Ishikawa (cell line): ENCODE measurements at regions not wholly inside any gene's neighbourhood (a gene's known extent, or its start where the extent isn't known, plus 50 kb on each side); places are given as distances from the start of the nearest gene placed in this dataset.

Source experiments
- CEBPB ChIP-seq: IDR thresholded peaks from 2 replicates; pipeline ENCODE4 v1.6.1; 2012
- CREB1 ChIP-seq: IDR thresholded peaks from 2 replicates; pipeline ENCODE4 v1.6.1; 2012; ENCODE audit warnings: low read depth
- EGR1 ChIP-seq: IDR thresholded peaks from 2 replicates; pipeline ENCODE4 v1.6.1; 2012
- EP300 ChIP-seq: IDR thresholded peaks from 2 replicates; pipeline ENCODE4 v1.6.1; 2012; ENCODE audit warnings: borderline replicate concordance
- FOXM1 ChIP-seq: IDR thresholded peaks from 2 replicates; pipeline ENCODE4 v1.6.1; 2012; ENCODE audit warnings: low read depth, borderline replicate concordance
- NFIC ChIP-seq: IDR thresholded peaks from 2 replicates; pipeline ENCODE4 v1.6.1; 2012
- RAD21 ChIP-seq: IDR thresholded peaks from 2 replicates; pipeline ENCODE4 v1.6.1; 2012; ENCODE audit warnings: low read depth
- TAF1 ChIP-seq: IDR thresholded peaks from 2 replicates; pipeline ENCODE4 v1.6.1; 2012; ENCODE audit warnings: low read depth, mild to moderate bottlenecking
- TCF12 ChIP-seq: IDR thresholded peaks from 2 replicates; pipeline ENCODE4 v1.6.1; 2012; ENCODE audit warnings: low read depth
- TEAD4 ChIP-seq: IDR thresholded peaks from 2 replicates; pipeline ENCODE4 v1.6.1; 2012
- YY1 ChIP-seq: IDR thresholded peaks from 2 replicates; pipeline ENCODE4 v1.6.1; 2012; ENCODE audit warnings: low read depth
- ZBTB7A ChIP-seq: IDR thresholded peaks from 2 replicates; pipeline ENCODE4 v1.6.1; 2012; ENCODE audit warnings: low read depth
- TF ChIP-seq, protein P1 (sequence below): IDR thresholded peaks from 2 replicates; pipeline ENCODE4 v1.6.1; 2012
- TF ChIP-seq, protein P2 (sequence below): IDR thresholded peaks from 2 replicates; pipeline ENCODE4 v1.6.1; 2012
- TF ChIP-seq, protein P3 (sequence below): IDR thresholded peaks from 2 replicates; pipeline ENCODE4 v1.6.1; 2012; ENCODE audit warnings: low read depth, mild to moderate bottlenecking

DNA sequence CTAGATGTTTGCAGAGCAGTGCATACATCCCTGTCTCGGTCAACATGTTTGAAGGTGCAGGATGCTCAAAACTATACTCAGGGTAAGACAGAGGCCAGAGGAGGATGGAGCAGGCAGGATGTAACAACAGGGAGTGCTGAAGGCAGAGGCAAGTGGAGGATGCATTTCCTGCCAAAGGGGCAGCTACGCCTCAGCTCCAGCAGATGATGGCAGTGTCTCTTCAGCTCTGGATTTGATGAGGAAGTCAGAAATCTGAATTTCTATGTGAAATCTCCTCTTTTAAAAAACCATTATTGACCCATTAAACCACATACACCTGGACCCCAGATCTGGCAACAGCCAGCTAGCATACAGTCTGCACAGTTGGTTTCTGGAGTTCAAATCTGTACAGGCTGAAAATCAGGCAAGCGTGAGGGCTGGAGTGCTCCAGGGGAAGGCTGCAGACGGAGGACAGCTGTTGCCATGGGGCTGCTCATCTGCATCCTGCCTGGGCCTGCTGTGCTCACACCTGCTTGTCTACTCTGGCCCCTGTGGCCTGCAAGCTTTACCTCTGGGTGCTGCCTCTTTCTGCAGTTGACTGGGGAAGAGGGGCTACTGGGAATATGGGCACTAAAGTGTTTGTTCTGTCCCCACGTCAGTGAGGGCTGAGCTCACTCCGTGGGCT, 152.9 kb upstream of the SLC28A3 start:
- TF ChIP-seq TCF12 (no peak), TAF1 (no peak), ZBTB7A (no peak), YY1 (no peak), EGR1 (no peak), FOXM1 (no peak), CEBPB (no peak)
- TF ChIP-seq, protein P1, sequence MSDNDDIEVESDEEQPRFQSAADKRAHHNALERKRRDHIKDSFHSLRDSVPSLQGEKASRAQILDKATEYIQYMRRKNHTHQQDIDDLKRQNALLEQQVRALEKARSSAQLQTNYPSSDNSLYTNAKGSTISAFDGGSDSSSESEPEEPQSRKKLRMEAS = no peak
- TF ChIP-seq, protein P2, sequence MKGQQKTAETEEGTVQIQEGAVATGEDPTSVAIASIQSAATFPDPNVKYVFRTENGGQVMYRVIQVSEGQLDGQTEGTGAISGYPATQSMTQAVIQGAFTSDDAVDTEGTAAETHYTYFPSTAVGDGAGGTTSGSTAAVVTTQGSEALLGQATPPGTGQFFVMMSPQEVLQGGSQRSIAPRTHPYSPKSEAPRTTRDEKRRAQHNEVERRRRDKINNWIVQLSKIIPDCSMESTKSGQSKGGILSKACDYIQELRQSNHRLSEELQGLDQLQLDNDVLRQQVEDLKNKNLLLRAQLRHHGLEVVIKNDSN = no peak
- TF ChIP-seq, protein P3, sequence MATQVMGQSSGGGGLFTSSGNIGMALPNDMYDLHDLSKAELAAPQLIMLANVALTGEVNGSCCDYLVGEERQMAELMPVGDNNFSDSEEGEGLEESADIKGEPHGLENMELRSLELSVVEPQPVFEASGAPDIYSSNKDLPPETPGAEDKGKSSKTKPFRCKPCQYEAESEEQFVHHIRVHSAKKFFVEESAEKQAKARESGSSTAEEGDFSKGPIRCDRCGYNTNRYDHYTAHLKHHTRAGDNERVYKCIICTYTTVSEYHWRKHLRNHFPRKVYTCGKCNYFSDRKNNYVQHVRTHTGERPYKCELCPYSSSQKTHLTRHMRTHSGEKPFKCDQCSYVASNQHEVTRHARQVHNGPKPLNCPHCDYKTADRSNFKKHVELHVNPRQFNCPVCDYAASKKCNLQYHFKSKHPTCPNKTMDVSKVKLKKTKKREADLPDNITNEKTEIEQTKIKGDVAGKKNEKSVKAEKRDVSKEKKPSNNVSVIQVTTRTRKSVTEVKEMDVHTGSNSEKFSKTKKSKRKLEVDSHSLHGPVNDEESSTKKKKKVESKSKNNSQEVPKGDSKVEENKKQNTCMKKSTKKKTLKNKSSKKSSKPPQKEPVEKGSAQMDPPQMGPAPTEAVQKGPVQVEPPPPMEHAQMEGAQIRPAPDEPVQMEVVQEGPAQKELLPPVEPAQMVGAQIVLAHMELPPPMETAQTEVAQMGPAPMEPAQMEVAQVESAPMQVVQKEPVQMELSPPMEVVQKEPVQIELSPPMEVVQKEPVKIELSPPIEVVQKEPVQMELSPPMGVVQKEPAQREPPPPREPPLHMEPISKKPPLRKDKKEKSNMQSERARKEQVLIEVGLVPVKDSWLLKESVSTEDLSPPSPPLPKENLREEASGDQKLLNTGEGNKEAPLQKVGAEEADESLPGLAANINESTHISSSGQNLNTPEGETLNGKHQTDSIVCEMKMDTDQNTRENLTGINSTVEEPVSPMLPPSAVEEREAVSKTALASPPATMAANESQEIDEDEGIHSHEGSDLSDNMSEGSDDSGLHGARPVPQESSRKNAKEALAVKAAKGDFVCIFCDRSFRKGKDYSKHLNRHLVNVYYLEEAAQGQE = no peak

DNA sequence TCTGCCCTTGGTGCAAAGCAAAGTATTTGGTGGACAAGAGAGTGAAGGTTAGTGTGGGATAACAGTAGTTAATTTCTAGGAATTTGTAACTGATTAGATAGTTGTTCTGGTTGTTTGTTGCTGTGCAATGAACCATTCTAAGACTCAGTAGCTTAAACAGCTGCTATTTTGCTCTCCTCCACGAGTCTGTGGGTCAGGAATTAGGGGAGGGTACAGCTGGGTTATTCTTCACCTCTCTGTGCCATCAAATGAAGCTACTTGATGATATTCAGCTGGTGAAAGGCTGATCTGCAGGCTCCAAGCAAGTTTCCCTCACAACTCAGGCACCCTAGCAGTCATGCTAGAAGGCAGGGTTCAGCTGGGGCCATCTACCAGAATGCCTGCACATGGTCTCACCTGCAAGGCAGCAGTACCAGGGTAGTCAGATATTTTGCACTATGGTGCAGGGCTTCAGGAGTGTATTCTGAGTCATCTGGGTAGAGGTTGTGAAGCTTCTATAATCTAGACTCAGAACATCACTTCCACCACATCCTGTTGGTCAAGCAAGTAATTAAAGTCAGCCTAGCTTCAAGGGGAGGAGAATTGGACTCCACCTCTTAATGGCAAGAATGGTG, 159.5 kb upstream of the SLC28A3 start:
- no peak for TF ChIP-seq CREB1
- TF ChIP-seq, protein P3 = no peak
- no peak for TF ChIP-seq YY1
- TF ChIP-seq TEAD4 = no peak
- no peak for TF ChIP-seq TCF12
- TF ChIP-seq FOXM1 = no peak
- TF ChIP-seq EP300 = no peak
- no peak for TF ChIP-seq EGR1
- no peak for TF ChIP-seq ZBTB7A
- TF ChIP-seq CEBPB = no peak
- TF ChIP-seq RAD21 = no peak
- TF ChIP-seq, protein P2 = no peak
- TF ChIP-seq TAF1 = no peak
- TF ChIP-seq, protein P1 = no peak
- TF ChIP-seq NFIC = no peak

DNA sequence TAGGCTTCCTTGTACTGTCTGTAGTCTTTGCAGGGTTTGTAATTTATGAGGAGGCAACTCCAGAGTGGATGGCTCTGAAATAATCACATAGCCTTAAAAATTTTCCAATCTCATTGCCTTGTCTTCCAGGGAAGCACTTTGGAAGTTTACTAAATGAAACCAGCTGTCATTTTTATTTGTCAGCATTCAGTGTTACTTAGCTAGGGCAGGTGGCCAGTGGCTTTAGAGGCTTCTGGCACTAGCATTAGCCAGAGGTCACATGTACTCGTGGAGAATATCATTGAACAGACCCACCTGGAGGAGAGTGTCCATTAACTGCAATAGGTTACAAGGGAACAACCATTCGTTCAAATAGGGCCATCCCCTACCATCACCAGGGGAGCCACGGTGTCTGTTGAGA, 160.3 kb upstream of the SLC28A3 start:
- TF ChIP-seq CEBPB (no peak), TEAD4 (no peak), TCF12 (no peak), FOXM1 (no peak), CREB1 (no peak), RAD21 (no peak)
- TF ChIP-seq, protein P3 = no peak
- TF ChIP-seq, protein P2 = no peak

DNA sequence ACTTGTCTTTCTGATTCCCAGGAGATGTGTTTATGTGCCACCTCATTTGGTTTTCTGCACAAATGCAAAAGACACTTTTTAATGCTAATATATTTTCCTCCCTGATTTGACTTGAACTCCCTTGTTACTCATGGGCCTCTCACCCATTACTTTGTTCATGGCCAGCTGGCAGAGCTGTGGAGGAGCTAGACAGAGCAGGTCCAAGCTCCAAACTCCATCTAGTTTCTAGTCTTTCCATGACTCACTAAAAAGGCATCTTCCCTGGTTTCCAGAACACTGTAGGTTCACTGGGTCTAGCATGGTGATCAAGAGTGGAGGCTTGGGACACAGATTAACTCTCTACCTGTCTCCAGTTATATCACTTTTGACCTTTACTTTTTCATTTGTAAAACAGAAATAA, 161.0 kb upstream of the SLC28A3 start:
- TF ChIP-seq TAF1 = no peak
- no peak for TF ChIP-seq RAD21
- TF ChIP-seq EGR1 = no peak
- TF ChIP-seq, protein P1 = no peak
- TF ChIP-seq CEBPB = no peak
- no peak for TF ChIP-seq EP300
- TF ChIP-seq ZBTB7A = no peak
- TF ChIP-seq, protein P2 = no peak
- TF ChIP-seq, protein P3 = no peak
- no peak for TF ChIP-seq YY1
- no peak for TF ChIP-seq FOXM1
- TF ChIP-seq TEAD4 = no peak
